ACC112 (cell line): ENCODE measurements at regions not wholly inside any gene's neighbourhood (a gene's known extent, or its start where the extent isn't known, plus 50 kb on each side); places are given as distances from the start of the nearest gene placed in this dataset.

Experiments
- H2AFZ ChIP-seq: fragments of 200-600 bp; sonication (generic); one replicate; pipeline ENCODE4 v1.6.0; 2017; ENCODE audit warnings: antibody characterized with exemption, low read length; ENCODE audit not compliant: unreplicated experiment
- H3K27ac ChIP-seq: fragments of 200-600 bp; sonication (generic); 2 replicates; pipeline ENCODE4 v1.5.1; 2014; ENCODE audit warnings: low read depth, mild to moderate bottlenecking, antibody characterized with exemption, low read length, moderate library complexity
- H3K27me3 ChIP-seq: fragments of 200-600 bp; sonication (generic); 2 replicates; pipeline ENCODE4 v1.6.1; 2014; ENCODE audit warnings: mild to moderate bottlenecking, antibody characterized with exemption, low read length, moderate library complexity, mixed read lengths; ENCODE audit not compliant: insufficient read depth
- H3K36me3 ChIP-seq: fragments of 200-600 bp; sonication (generic); 2 replicates; pipeline ENCODE4 v1.6.1; 2016; ENCODE audit warnings: mild to moderate bottlenecking, antibody characterized with exemption, low read length, moderate library complexity, mixed read lengths; ENCODE audit not compliant: insufficient read depth
- H3K4me1 ChIP-seq: fragments of 200-600 bp; sonication (generic); one replicate; pipeline ENCODE4 v1.6.1; 2016; ENCODE audit warnings: low read length, mixed read lengths; ENCODE audit not compliant: insufficient read depth, unreplicated experiment, control insufficient read depth
- H3K4me3 ChIP-seq: fragments of 200-600 bp; sonication (generic); 2 replicates; pipeline ENCODE4 v1.5.1; 2014; ENCODE audit warnings: mild to moderate bottlenecking, low read depth, low read length
- H3K79me2 ChIP-seq: fragments of 200-600 bp; sonication (generic); one replicate; pipeline ENCODE4 v1.6.0; 2016; ENCODE audit warnings: low read length; ENCODE audit not compliant: control insufficient read depth, unreplicated experiment, insufficient read depth

GRCh38 chr2:185891403-185891802 is 152.8 kb downstream of the FSIP2 start:
- no peak overlapping the region for H2AFZ ChIP-seq
- no peak overlapping the region for H3K27ac ChIP-seq
- no peaks in the 10 kb centered on the region for H3K27me3 ChIP-seq
- H3K36me3 ChIP-seq, result no peaks in the 10 kb centered on the region
- H3K4me1 ChIP-seq, result no peaks in the 10 kb centered on the region
- H3K79me2 ChIP-seq, result no peaks in the 10 kb centered on the region
- H3K4me3 ChIP-seq, result no peak overlapping the region

GRCh38 chr2:185891804-185892411 is 153.3 kb downstream of the FSIP2 start:
- no peak overlapping the region for H2AFZ ChIP-seq
- no peaks in the 10 kb centered on the region for H3K36me3 ChIP-seq
- no peaks in the 10 kb centered on the region for H3K4me1 ChIP-seq
- H3K4me3 ChIP-seq, result no peak overlapping the region
- H3K27me3 ChIP-seq, result no peaks in the 10 kb centered on the region
- no peaks in the 10 kb centered on the region for H3K79me2 ChIP-seq
- no peak overlapping the region for H3K27ac ChIP-seq

- H3K79me2 ChIP-seq, result no peaks in the 10 kb centered on the region
- H3K27me3 ChIP-seq, result no peaks in the 10 kb centered on the region
- H3K4me1 ChIP-seq, result no peaks in the 10 kb centered on the region
- H3K36me3 ChIP-seq, result no peaks in the 10 kb centered on the region
- H2AFZ ChIP-seq, result no peak overlapping the region
- no peak overlapping the region for H3K4me3 ChIP-seq
- no peak overlapping the region for H3K27ac ChIP-seq
Measured at GRCh38 chr2:185892484-185892883, 153.9 kb downstream of the FSIP2 start.

GRCh38 chr2:185894223-185894622 is 155.6 kb downstream of the FSIP2 start:
- Histone ChIP-seq H3K27me3 (no peaks in the 10 kb centered on the region), H3K36me3 (no peaks in the 10 kb centered on the region), H3K27ac (no peak overlapping the region), H3K4me3 (no peak overlapping the region), H3K79me2 (no peaks in the 10 kb centered on the region), H3K4me1 (no peaks in the 10 kb centered on the region), H2AFZ (no peak overlapping the region)

GRCh38 chr2:185895828-185896693 is 157.5 kb downstream of the FSIP2 start:
- no peaks in the 10 kb centered on the region for H3K36me3 ChIP-seq
- H3K27ac ChIP-seq, result no peak overlapping the region
- H3K4me3 ChIP-seq, result no peak overlapping the region
- no peaks in the 10 kb centered on the region for H3K27me3 ChIP-seq
- H3K4me1 ChIP-seq, result no peaks in the 10 kb centered on the region
- no peaks in the 10 kb centered on the region for H3K79me2 ChIP-seq
- no peak overlapping the region for H2AFZ ChIP-seq

GRCh38 chr2:185899366-185899765 is 160.8 kb downstream of the FSIP2 start:
- Histone ChIP-seq H3K4me3 (no peak overlapping the region), H3K27me3 (no peaks in the 10 kb centered on the region), H2AFZ (no peak overlapping the region), H3K4me1 (no peaks in the 10 kb centered on the region), H3K36me3 (no peaks in the 10 kb centered on the region), H3K79me2 (no peaks in the 10 kb centered on the region), H3K27ac (no peak overlapping the region)

- H3K27ac ChIP-seq, result no peak overlapping the region
- H3K4me1 ChIP-seq, result no peaks in the 10 kb centered on the region
- no peaks in the 10 kb centered on the region for H3K36me3 ChIP-seq
- H3K4me3 ChIP-seq, result no peak overlapping the region
- no peak overlapping the region for H2AFZ ChIP-seq
- H3K27me3 ChIP-seq, result no peaks in the 10 kb centered on the region
- H3K79me2 ChIP-seq, result no peaks in the 10 kb centered on the region
Measured at GRCh38 chr2:185919155-185919554, 180.6 kb downstream of the FSIP2 start.

- H3K4me1 ChIP-seq, result no peaks in the 10 kb centered on the region
- no peaks in the 10 kb centered on the region for H3K36me3 ChIP-seq
- no peak overlapping the region for H3K27ac ChIP-seq
- H3K27me3 ChIP-seq, result no peaks in the 10 kb centered on the region
- H3K79me2 ChIP-seq, result no peaks in the 10 kb centered on the region
- no peak overlapping the region for H2AFZ ChIP-seq
- no peak overlapping the region for H3K4me3 ChIP-seq
Measured at GRCh38 chr2:185921048-185921756, 182.6 kb downstream of the FSIP2 start.

GRCh38 chr2:185934232-185934631 is 195.6 kb downstream of the FSIP2 start:
- H2AFZ ChIP-seq, result no peak overlapping the region
- no peaks in the 10 kb centered on the region for H3K27me3 ChIP-seq
- H3K79me2 ChIP-seq, result no peaks in the 10 kb centered on the region
- H3K4me3 ChIP-seq, result no peak overlapping the region
- H3K36me3 ChIP-seq, result no peaks in the 10 kb centered on the region
- no peak overlapping the region for H3K27ac ChIP-seq
- no peaks in the 10 kb centered on the region for H3K4me1 ChIP-seq

GRCh38 chr2:185939858-185940257 is 201.3 kb downstream of the FSIP2 start:
- Histone ChIP-seq H3K79me2 (no peaks in the 10 kb centered on the region), H3K4me1 (no peaks in the 10 kb centered on the region), H3K36me3 (no peaks in the 10 kb centered on the region), H3K27me3 (no peaks in the 10 kb centered on the region), H3K27ac (no peak overlapping the region), H2AFZ (no peak overlapping the region), H3K4me3 (no peak overlapping the region)
